AG10803 (cell line): ENCODE measurements at regions not wholly inside any gene's neighbourhood (a gene's known extent, or its start where the extent isn't known, plus 50 kb on each side); places are given as distances from the start of the nearest gene placed in this dataset.

Source experiments
- DNase-seq: peaks from one replicate; pipeline ENCODE4 v3.0.0; 2010; ENCODE audit warnings: low read depth
- H3K4me3 ChIP-seq: 2 replicates; pipeline ENCODE4 v1.5.1; 2011; ENCODE audit warnings: mild to moderate bottlenecking, low read length, control low read depth
- CTCF ChIP-seq: conservative IDR thresholded peaks from 2 replicates; pipeline ENCODE4 v1.5.1; 2011; ENCODE audit warnings: mild to moderate bottlenecking, low read length, control low read depth, inconsistent platforms

DNA sequence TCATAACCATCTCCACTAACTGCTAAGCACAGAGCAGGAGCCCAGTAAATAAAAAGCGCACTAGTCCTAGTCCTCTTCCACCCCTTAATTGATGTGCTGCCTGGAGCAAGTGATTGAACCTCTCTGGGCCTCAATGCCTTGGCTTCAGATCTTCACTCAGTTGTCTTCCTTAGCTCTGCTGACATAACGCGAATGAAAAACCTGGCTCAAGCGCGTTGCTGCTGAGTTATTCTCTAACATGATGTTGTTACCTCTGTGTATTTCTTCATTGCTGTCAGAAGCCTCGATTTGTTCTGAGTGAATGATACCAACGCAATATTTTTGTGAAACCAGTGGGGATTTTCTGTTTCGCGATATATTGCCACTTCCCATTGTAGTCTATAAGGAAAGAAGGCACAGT lies 185.1 kb upstream of the CCND2 start:
- no peak for DNase-seq
- no peak for TF ChIP-seq CTCF
- no peak overlapping the region for H3K4me3 ChIP-seq

GRCh38 chr12:4086481-4086880 lies 187.1 kb upstream of the CCND2 start:
- no peak for DNase-seq
- TF ChIP-seq CTCF = no peak
- no peak overlapping the region for H3K4me3 ChIP-seq

DNA sequence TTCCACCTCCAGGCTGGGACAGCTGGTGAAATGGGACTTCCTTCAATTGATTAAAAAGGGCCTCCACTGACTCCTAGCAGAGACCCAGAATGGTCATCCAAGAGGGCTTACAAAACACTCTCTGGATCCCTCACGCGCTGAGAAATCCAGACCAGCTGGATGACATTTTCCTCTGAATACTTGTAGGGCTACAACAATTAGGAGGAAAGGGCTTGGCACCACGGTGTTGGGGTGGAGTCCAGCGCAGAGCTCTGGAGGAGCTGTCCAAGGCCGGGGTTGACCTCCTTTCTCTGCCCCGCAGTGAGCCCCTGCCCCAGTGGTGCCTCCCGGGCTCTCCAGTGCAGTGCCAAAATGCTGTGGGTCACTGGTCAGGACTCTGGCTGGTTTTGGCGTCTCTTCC lies 189.0 kb upstream of the CCND2 start:
- TF ChIP-seq CTCF = no peak
- no peak for DNase-seq
- H3K4me3 ChIP-seq = no peak overlapping the region

DNA sequence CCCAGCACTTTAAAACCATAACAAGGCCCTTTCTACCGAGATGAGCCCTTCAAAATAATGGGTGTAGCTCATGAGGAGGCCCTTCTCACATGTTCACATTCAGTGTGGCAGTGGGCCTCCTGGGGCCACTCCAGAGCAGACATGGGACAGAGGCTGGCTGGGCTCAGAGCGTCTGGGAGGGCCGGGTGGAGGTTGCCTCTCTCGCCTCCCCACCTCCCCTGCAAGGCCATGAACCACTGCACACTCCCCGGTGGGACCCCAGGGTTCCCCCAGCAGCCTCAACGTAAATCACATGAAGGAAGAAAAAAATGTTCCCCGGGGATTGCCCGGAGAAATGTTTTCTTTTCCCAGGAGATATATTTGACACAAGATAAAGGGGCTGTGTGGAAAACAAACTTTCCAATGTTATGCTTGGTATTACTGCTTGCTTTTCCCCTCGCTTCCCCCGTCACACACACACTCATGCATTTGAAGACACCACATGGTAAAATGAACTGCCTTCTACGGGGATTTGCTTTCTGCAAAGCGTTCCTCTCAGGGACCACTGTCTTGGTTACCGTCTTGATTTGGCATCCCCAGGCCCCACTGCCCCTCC lies 190.7 kb upstream of the CCND2 start:
- no peak overlapping the region for H3K4me3 ChIP-seq
- no peak for DNase-seq
- TF ChIP-seq CTCF = no peak

- no peak for TF ChIP-seq CTCF
- H3K4me3 ChIP-seq = no peak overlapping the region
- no peak for DNase-seq
Measured at GRCh38 chr12:4080213-4080612, 193.3 kb upstream of the CCND2 start.

DNA sequence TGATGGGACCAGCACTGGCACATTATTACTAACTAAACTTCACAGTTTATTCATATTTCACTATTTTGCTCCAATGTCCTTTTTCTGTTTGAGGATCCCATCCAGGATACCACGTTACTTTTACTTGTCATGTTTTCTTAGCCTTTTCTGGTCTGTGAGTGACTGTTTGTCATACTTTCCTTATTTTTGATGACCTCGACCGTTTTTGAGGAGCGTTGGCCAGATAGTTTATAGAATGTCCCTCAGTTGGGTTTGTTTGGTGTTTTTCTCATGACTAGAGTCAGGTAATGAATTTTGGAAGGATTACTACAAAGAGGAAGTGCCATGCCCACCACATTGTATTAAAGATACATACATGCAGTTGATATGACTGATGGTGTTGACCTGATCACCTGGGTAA lies 199.4 kb upstream of the CCND2 start:
- no peak for DNase-seq
- TF ChIP-seq CTCF = no peak
- H3K4me3 ChIP-seq = no peak overlapping the region

- DNase-seq = no peak
- no peak for TF ChIP-seq CTCF
- H3K4me3 ChIP-seq = no peak overlapping the region
Measured at GRCh38 chr12:4069670-4070010, 196.4 kb upstream of the PARP11 start.
